ENCODE measurements at regions not wholly inside any gene's neighbourhood (a gene's known extent, or its start where the extent isn't known, plus 50 kb on each side); places are given as distances from the start of the nearest gene placed in this dataset.

- 88% methylated on average over 5 of the region's 5 CpGs for WGBS
- Histone ChIP-seq H3K27ac (ENCODE audit: low read length) (no peak overlapping the region), H3K9me3 (ENCODE audit: control insufficient read depth, low read length) (no peaks in the 10 kb centered on the region), H3K27me3 (ENCODE audit: control insufficient read depth, insufficient read depth) (no peaks in the 10 kb centered on the region), H3K4me1 (ENCODE audit: control insufficient read depth, insufficient read depth, low read length) (no peaks in the 10 kb centered on the region), H3K4me3 (ENCODE audit: low read length) (no peak overlapping the region)
- DNase-seq (no peak), ATAC-seq (no peak)
- intact Hi-C loops (cut with DNase I): no loop called here
Observed at GRCh38 chr3:95088464-95088863, 1025.6 kb downstream of the NSUN3 start.

- intact Hi-C loops (cut with DNase I): no loop called here
- H3K4me3 ChIP-seq (ENCODE audit: low read length): no peak overlapping the region
- ATAC-seq (no peak), DNase-seq (no peak)
- H3K27me3 ChIP-seq (ENCODE audit: control insufficient read depth, insufficient read depth): no peaks in the 10 kb centered on the region
- H3K27ac ChIP-seq (ENCODE audit: low read length): no peak overlapping the region
- no peaks in the 10 kb centered on the region for H3K4me1 ChIP-seq (ENCODE audit: control insufficient read depth, insufficient read depth, low read length)
- WGBS: 41% methylated on average over 3 of the region's 3 CpGs
- H3K9me3 ChIP-seq (ENCODE audit: control insufficient read depth, low read length): no peaks in the 10 kb centered on the region
Observed at GRCh38 chr3:95097493-95097892, 1034.6 kb downstream of the NSUN3 start.

- Histone ChIP-seq H3K4me1 (ENCODE audit: control insufficient read depth, insufficient read depth, low read length) (no peaks in the 10 kb centered on the region), H3K4me3 (ENCODE audit: low read length) (no peak overlapping the region), H3K9me3 (ENCODE audit: control insufficient read depth, low read length) (no peaks in the 10 kb centered on the region), H3K27me3 (ENCODE audit: control insufficient read depth, insufficient read depth) (no peaks in the 10 kb centered on the region), H3K27ac (ENCODE audit: low read length) (no peak overlapping the region)
- ATAC-seq (no peak), DNase-seq (no peak)
- intact Hi-C loops (cut with DNase I): no loop called here
- WGBS: 31% methylated on average over 3 of the region's 3 CpGs
Observed at GRCh38 chr3:95120921-95121320, 1058.1 kb downstream of the NSUN3 start.

GRCh38 chr3:95123104-95123503 is 1060.2 kb downstream of the NSUN3 start:
- 61% methylated on average over 5 of the region's 5 CpGs for WGBS
- DNase-seq (no peak), ATAC-seq (no peak)
- no peaks in the 10 kb centered on the region for H3K4me1 ChIP-seq (ENCODE audit: control insufficient read depth, insufficient read depth, low read length)
- H3K27ac ChIP-seq (ENCODE audit: low read length): no peak overlapping the region
- intact Hi-C loops (cut with DNase I): no loop called here
- H3K27me3 ChIP-seq (ENCODE audit: control insufficient read depth, insufficient read depth): no peaks in the 10 kb centered on the region
- no peaks in the 10 kb centered on the region for H3K9me3 ChIP-seq (ENCODE audit: control insufficient read depth, low read length)
- no peak overlapping the region for H3K4me3 ChIP-seq (ENCODE audit: low read length)

- Histone ChIP-seq H3K27ac (ENCODE audit: low read length) (peak overlapping the region; percentile 78), H3K4me3 (ENCODE audit: low read length) (no peak overlapping the region), H3K9me3 (ENCODE audit: control insufficient read depth, low read length) (no peaks in the 10 kb centered on the region), H3K27me3 (ENCODE audit: control insufficient read depth, insufficient read depth) (no peaks in the 10 kb centered on the region), H3K4me1 (ENCODE audit: control insufficient read depth, insufficient read depth, low read length) (no peaks in the 10 kb centered on the region)
- DNase-seq (no peak), ATAC-seq (peak; percentile 71 to 90)
- intact Hi-C loops (cut with DNase I): no loop called here
- 72% methylated on average over 3 of the region's 3 CpGs for WGBS
Observed at GRCh38 chr3:95134693-95135413, 1072.0 kb downstream of the NSUN3 start.

- Histone ChIP-seq H3K27ac (ENCODE audit: low read length) (no peak overlapping the region), H3K27me3 (ENCODE audit: control insufficient read depth, insufficient read depth) (no peaks in the 10 kb centered on the region), H3K4me3 (ENCODE audit: low read length) (no peak overlapping the region), H3K9me3 (ENCODE audit: control insufficient read depth, low read length) (no peaks in the 10 kb centered on the region), H3K4me1 (ENCODE audit: control insufficient read depth, insufficient read depth, low read length) (no peaks in the 10 kb centered on the region)
- no peak for ATAC-seq
- no peak for DNase-seq
- intact Hi-C loops (cut with DNase I): no loop called here
- WGBS: 84% methylated on average over 3 of the region's 3 CpGs
Observed at GRCh38 chr3:95148107-95148506, 1085.2 kb downstream of the NSUN3 start.

GRCh38 chr3:95151590-95151989 is 1088.7 kb downstream of the NSUN3 start:
- WGBS: 21% methylated on average over 2 of the region's 2 CpGs
- Histone ChIP-seq H3K9me3 (ENCODE audit: control insufficient read depth, low read length) (no peaks in the 10 kb centered on the region), H3K4me3 (ENCODE audit: low read length) (no peak overlapping the region), H3K4me1 (ENCODE audit: control insufficient read depth, insufficient read depth, low read length) (no peaks in the 10 kb centered on the region), H3K27me3 (ENCODE audit: control insufficient read depth, insufficient read depth) (no peaks in the 10 kb centered on the region), H3K27ac (ENCODE audit: low read length) (no peak overlapping the region)
- intact Hi-C loops (cut with DNase I): no loop called here
- DNase-seq: no peak
- ATAC-seq: no peak

GRCh38 chr3:95154766-95155165 is 1091.9 kb downstream of the NSUN3 start:
- no peak for DNase-seq
- Histone ChIP-seq H3K9me3 (ENCODE audit: control insufficient read depth, low read length) (no peaks in the 10 kb centered on the region), H3K4me3 (ENCODE audit: low read length) (no peak overlapping the region), H3K4me1 (ENCODE audit: control insufficient read depth, insufficient read depth, low read length) (no peaks in the 10 kb centered on the region), H3K27me3 (ENCODE audit: control insufficient read depth, insufficient read depth) (no peaks in the 10 kb centered on the region), H3K27ac (ENCODE audit: low read length) (no peak overlapping the region)
- intact Hi-C loops (cut with DNase I): no loop called here
- no peak for ATAC-seq
- 67% methylated on average over 2 of the region's 2 CpGs for WGBS

- Histone ChIP-seq H3K9me3 (ENCODE audit: control insufficient read depth, low read length) (no peaks in the 10 kb centered on the region), H3K27ac (ENCODE audit: low read length) (no peak overlapping the region), H3K27me3 (ENCODE audit: control insufficient read depth, insufficient read depth) (no peaks in the 10 kb centered on the region), H3K4me3 (ENCODE audit: low read length) (no peak overlapping the region), H3K4me1 (ENCODE audit: control insufficient read depth, insufficient read depth, low read length) (no peaks in the 10 kb centered on the region)
- no peak for ATAC-seq
- 36% methylated on average over 1 of the region's 1 CpG for WGBS
- DNase-seq: no peak
- intact Hi-C loops (cut with DNase I): no loop called here
Observed at GRCh38 chr3:95162794-95163193, 1099.9 kb downstream of the NSUN3 start.

- Histone ChIP-seq H3K4me1 (ENCODE audit: control insufficient read depth, insufficient read depth, low read length) (no peaks in the 10 kb centered on the region), H3K9me3 (ENCODE audit: control insufficient read depth, low read length) (no peaks in the 10 kb centered on the region), H3K27ac (ENCODE audit: low read length) (no peak overlapping the region), H3K27me3 (ENCODE audit: control insufficient read depth, insufficient read depth) (no peaks in the 10 kb centered on the region), H3K4me3 (ENCODE audit: low read length) (no peak overlapping the region)
- WGBS: 85% methylated on average over 4 of the region's 4 CpGs
- DNase-seq: no peak
- intact Hi-C loops (cut with DNase I): no loop called here
- no peak for ATAC-seq
Observed at GRCh38 chr3:95167748-95168147, 1104.9 kb downstream of the NSUN3 start.

- WGBS: 89% methylated on average over 7 of the region's 7 CpGs
- no peak overlapping the region for H3K27ac ChIP-seq (ENCODE audit: low read length)
- H3K27me3 ChIP-seq (ENCODE audit: control insufficient read depth, insufficient read depth): no peaks in the 10 kb centered on the region
- ATAC-seq: no peak
- H3K9me3 ChIP-seq (ENCODE audit: control insufficient read depth, low read length): no peaks in the 10 kb centered on the region
- H3K4me3 ChIP-seq (ENCODE audit: low read length): no peak overlapping the region
- no peaks in the 10 kb centered on the region for H3K4me1 ChIP-seq (ENCODE audit: control insufficient read depth, insufficient read depth, low read length)
- no peak for DNase-seq
- intact Hi-C loops (cut with DNase I): no loop called here
Observed at GRCh38 chr3:95168526-95168925, 1105.7 kb downstream of the NSUN3 start.
